Left cardiac atrium (tissue), 4 donors: ENCODE measurements at regions not wholly inside any gene's neighbourhood (a gene's known extent, or its start where the extent isn't known, plus 50 kb on each side); places are given as distances from the start of the nearest gene placed in this dataset.

ENCODE experiments used
- ATAC-seq, 2 donors: fragments of 200-7000 bp; cut with Tn5 transposase; one replicate each; pipeline ENCODE4 v1.9.1; 2020; ENCODE audit warnings: mild to moderate bottlenecking in 2 of 2, moderate library complexity in 2 of 2
- DNase-seq: peaks from one replicate; pipeline ENCODE4 v3.0.0-alpha.2; 2020
- intact Hi-C, 2 donors: fragments of 100-400 bp; cut with DNase I; formaldehyde crosslinking; loops; one replicate each; pipeline versions ENCODE4 v1.14.1 to v1.15.1; 2022 to 2023
- donor health status: DM: no; HTN: yes; CAD: no.
- donor health status: DM: no; HTN: yes; CAD: no; lungs with severe emphysema.
- donor health status: DM: yes; HTN: yes; CAD: no.
- donor health status: Dilated cardiomyopathy.

- intact Hi-C loops: no loop called here
- DNase-seq (no peak), ATAC-seq (no peak)
These were observed 422.7 kb upstream of the FSHR start for GRCh38 chr2:49577041-49577440.

DNA sequence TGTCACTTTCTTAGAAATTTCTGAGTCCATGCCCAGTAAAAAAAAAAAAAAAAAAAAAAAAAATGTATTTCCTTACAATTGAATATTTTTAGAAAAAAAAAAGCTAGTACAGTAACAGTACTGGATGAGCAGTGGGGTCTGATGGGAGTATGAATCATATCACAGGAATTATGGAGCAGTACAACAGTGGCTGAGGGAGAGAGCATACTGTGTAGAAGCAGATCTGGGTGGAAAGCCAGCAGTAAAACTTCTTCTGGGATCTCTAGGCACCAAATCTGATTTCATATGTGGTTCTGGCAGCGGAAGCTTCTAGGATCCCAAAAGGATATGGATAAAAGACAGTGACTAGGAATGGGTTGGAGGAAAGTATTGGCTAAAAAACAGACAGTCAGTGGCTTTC, 414.9 kb upstream of the FSHR start:
- ATAC-seq: peak in 1 of 2 donors; percentile 64
- intact Hi-C loops: no loop called here
- DNase-seq: no peak

DNA sequence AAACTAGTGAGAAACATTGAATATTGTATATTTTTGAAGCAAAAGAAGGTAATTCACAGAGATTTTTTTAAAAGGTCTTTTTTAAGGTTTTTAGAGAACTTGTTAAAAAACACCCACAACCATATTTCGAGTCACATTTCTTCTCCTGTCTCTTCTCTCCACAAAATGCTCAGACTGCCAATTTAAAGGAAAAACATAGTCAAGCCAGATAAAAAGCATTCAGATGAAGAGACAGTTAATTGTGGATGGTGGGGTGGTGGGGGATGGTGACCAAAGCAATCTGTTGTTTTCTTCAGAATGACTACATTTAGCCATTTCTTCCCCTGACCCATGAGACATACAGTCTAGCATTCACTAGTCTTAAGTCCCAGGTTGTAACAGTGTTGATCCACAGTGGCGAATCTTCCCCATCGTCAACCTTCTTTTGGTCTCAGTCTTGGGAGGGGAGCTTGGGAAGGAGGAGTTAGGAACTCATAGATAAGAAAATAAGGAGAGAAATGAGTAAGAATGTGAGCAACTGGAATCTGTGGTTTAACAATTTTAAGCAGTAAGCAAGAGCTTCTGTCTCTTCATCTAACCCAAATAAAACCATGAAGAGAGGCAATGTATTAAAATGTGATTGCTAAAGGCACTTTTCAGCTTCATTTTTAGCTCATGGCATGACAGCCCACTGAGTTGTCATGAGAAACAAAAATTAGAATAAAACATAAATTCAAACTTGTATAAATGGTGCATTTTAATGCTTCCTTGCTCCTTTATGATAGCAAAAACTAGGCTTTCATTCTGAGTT, 413.7 kb upstream of the FSHR start:
- DNase-seq (no peak), ATAC-seq (no peak)
- intact Hi-C loops: no loop called here

- DNase-seq (no peak), ATAC-seq (no peak)
- intact Hi-C loops: no loop called here
These were observed 412.7 kb upstream of the FSHR start for GRCh38 chr2:49567021-49567420.

DNA sequence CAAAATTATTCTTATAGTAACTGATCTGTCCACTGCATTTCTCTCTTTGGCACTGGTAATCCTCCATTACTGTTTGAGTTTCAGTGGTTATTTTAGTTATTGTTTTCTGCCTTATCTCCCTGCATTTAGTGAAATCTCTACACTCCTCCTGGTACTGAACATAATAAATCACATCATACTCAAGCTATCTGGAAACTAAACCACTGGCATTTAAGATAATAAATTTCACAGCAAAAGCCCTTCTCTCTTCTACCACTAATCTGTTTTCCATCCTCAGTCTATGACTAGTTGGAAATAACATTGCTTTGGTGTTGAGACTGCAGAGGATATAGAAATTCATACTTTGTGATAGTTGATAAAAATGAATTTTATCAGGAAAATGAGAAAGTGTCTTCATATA, 399.3 kb upstream of the FSHR start:
- no peak for ATAC-seq
- intact Hi-C loops: no loop called here
- DNase-seq: no peak

GRCh38 chr2:49532702-49533101, 378.4 kb upstream of the FSHR start:
- intact Hi-C loops: no loop called here
- ATAC-seq (no peak), DNase-seq (no peak)

DNA sequence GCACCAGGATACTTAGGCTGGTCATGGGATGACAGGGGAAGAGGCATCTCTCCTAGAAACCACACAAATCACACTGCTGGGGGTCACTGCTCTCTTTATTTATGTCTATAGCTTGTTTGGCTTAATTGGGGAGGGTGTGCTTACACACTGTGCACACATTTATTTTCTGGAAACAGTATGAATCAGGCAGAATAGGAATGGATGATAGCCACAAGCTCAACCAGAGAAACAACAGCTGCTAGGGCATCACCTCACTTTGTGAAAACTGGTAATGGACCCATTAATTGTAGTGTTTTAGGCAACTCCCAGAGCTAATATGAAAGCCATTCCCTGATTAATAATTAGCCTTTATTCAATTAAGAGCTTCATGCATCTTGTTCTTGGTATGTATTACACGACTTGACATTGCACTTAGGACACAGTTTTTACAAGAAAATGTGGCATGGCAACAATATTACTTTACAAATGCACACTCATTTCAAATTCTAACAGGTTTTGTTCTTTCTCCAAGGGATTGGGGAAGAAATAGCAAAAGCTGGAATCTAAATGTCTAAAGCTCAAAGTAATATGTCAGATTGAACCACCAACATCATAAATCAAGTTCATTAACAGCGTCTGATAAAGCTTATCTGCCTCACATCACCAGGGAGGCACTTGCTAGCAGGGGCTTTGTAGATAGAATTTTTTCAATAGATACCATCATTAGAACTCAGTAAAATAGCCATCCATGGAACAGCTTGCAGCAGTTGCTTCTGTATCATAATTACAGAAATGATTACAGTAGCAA, 361.9 kb upstream of the FSHR start:
- ATAC-seq (no peak), DNase-seq (no peak)
- intact Hi-C loops: no loop called here

DNA sequence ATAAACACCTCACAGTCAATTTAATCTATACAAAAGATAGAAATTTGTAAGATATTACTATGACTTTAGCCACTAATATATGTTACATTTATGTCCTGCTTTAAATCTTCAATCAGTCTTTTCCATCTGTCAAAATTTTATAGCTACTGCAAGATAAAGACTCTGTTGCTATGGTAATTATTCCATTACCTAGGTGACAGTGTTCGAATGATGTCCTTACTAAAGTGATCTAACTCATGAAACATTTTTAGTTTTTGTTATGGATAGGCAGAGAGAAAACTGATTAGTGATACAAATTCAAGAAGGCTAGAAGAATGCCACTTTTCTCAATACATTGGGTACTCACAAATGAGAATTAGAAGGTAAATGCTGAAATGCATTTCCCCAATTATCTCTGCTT, 359.9 kb upstream of the FSHR start:
- ATAC-seq (no peak), DNase-seq (no peak)
- intact Hi-C loops: no loop called here

GRCh38 chr2:49490710-49491109, 336.4 kb upstream of the FSHR start:
- intact Hi-C loops: no loop called here
- ATAC-seq: peak in 1 of 2 donors; percentile 18
- DNase-seq: peak; percentile 19

- no peak for DNase-seq
- no peak for ATAC-seq
- intact Hi-C loops: no loop called here
These were observed 332.8 kb upstream of the FSHR start for GRCh38 chr2:49487139-49487538.

- intact Hi-C loops: no loop called here
- no peak for ATAC-seq
- DNase-seq: no peak
These were observed 326.2 kb upstream of the FSHR start for GRCh38 chr2:49480520-49480919.

GRCh38 chr2:49465157-49465831, 311.0 kb upstream of the FSHR start:
- intact Hi-C loops: no loop called here
- DNase-seq (no peak), ATAC-seq (no peak)

GRCh38 chr2:49459314-49459993, 305.1 kb upstream of the FSHR start:
- no peak for DNase-seq
- intact Hi-C loops: no loop called here

DNA sequence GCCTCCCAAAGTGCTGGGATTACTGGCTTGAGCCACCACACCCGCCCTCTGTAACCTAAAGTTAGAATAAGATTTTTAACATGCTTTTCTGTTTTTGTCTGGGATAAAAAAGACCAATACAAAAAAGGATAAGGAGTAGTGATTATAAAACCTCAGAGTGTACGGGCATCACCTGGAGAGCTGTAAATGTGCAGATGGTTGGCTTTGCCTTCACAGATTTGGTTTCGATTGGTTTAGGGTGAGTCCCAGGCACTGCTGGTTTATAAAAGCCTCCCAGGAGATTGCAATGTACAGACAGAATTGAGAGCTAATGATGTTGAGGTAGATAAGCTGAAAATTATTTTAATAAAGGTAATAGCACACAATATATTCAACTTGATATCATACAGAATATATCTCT, 289.7 kb upstream of the FSHR start:
- DNase-seq (no peak), ATAC-seq (no peak)
- intact Hi-C loops: no loop called here

More at GRCh38 chr2:49459314-49459993, 305.1 kb upstream of the FSHR start:
- ATAC-seq: no peak

- ATAC-seq: no peak
- no peak for DNase-seq
- intact Hi-C loops: no loop called here
These were observed 272.7 kb upstream of the FSHR start for GRCh38 chr2:49426996-49427395.

- DNase-seq (no peak), ATAC-seq (no peak)
- intact Hi-C loops: no loop called here
These were observed 261.9 kb upstream of the FSHR start for GRCh38 chr2:49416252-49416651.

- DNase-seq: no peak
- ATAC-seq: no peak
- intact Hi-C loops: no loop called here
These were observed 249.8 kb upstream of the FSHR start for GRCh38 chr2:49404108-49404507.

GRCh38 chr2:49403637-49404036, 249.3 kb upstream of the FSHR start:
- intact Hi-C loops: no loop called here

DNA sequence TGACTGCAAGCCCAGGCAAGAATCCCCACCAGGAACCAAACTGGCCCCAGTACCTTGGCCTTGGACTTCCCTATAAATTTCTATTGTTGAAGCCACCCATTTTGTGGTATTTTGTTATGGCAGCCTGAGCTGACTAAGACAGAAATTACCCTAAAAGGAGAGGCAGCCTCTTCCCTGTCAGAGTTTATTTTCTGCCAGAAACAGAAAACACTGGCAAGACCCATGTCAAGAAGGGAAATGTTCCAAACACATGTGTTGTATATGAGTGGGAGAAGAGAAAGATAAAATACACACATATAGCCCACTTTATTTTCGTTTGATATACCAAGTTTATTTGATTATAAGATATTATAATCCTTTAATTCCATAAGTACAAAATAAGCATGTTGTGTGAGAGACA, 225.1 kb upstream of the FSHR start:
- ATAC-seq (no peak), DNase-seq (no peak)
- intact Hi-C loops: no loop called here

More at GRCh38 chr2:49403637-49404036, 249.3 kb upstream of the FSHR start:
- DNase-seq (no peak), ATAC-seq (no peak)
